IPS-NIHi7 (cell line): ENCODE measurements at regions not wholly inside any gene's neighbourhood (a gene's known extent, or its start where the extent isn't known, plus 50 kb on each side); places are given as distances from the start of the nearest gene placed in this dataset.
A peak's percentile ranks its signal among the peaks of the same experiment; 100 is the strongest.

Experiments used
- DNase-seq: peaks from one replicate; pipeline ENCODE4 v3.0.0; 2012; ENCODE audit warnings: mixed read lengths; ENCODE audit errors: extremely low spot score

DNA sequence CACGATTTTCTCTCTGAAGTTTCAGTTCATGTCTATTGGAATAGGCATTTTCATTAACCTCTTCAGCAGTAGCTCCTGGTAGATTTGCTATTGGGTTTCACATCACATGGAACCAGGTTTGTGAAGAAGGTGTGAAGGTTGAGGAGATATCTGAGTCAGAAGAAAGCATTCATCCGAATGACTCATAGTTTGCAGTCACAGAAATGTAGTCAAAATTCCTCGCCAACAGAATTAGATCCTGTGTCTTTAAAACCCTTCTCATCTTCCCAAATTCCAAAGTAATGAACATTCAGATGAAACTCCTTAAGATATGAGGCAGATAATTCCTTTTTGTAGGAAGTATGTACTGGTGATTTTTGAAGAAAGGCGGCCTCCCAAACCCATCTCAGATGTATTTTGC is 125.0 kb upstream of the LARGE1 start:
- no peak for DNase-seq

DNA sequence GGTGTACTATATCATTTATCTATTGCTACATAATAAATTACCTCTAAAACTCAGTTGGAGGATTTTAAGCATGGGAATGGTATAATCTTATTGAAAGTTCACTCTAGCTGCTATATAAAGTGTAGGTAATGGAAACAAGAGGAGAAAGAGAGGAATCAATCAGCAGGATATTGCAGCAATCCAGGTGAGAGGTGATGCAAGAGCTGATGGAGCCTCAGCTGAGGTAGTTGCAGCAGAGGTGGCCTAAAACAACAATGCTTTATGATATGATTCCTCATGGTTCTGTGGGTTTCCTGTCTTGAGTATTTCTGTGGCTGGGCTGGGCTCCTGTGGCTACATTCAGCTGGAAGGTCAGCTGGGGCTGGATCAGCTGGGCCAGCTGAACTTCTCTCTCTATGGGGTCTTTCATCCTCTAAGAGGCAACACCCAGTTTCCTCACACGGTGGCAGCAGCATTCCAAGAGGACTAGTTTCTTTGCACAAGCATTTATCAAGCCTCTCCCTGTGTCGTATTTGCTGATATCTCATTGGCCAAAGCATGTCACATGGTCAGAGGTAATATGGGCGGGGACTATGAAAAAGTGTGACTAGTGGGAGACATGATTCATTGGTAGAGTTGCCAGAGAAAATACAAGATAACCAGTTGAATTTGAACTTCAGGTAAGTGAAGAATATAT is 135.4 kb upstream of the LARGE1 start:
- DNase-seq = peak; percentile 88

DNA sequence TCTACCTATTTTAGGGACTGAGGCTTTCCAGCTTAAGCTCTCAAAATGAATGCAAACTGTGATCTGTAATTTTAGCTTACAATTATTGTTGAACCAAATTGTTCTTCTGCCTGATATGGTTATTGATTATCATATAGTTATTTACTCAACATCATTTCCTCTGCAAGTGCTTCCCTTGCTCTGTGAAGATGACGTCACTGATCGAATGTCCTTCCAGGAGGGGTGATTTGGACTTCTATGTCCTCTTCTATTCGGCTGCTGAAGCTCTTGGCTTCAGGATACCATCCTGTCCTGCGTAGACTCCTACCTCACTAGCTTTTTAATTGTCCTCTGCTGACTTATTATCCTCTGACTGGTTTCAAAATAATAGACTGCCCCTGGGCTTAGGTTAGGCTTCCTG is 137.4 kb upstream of the LARGE1 start:
- no peak for DNase-seq

DNA sequence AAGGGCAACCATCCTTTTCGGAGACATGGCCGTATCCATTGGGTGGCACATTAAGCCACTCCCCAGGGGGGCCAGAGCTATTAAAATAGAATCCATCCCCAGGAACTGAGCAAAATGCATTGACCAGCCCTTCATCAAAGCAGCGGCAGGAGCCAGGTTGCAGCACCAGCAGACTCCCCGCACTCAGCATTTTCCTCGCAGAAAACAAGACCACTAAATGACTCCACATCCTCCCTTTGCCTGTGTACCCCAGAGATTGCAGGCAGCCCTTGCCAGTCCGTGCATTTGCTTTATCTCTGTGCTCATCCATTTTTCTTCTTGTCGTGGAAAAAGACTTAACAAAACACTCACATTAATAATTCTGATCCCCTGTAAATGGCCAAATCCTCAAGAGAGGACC is 144.4 kb upstream of the LARGE1 start:
- no peak for DNase-seq

DNA sequence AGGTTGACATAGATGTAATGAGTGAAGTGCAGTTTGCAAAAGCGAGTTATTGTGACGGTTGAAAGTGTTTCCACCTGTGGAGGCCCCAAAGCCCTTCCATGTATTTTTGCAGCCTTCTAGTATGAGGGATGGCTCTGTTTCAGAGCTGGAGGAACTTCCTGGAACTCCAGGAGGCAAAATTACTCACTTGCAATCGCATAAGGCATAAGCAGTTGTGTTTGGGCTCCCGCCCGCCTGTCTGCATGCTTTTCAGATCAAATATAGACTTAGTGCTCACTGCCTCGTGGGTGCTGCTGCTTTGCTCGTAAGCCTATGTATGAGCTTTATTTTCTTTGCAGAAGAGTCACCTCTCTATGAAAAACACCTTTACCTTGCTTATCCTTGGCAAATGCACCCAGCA is 146.8 kb upstream of the LARGE1 start:
- no peak for DNase-seq

GRCh38 chr22:34068001-34068400 is 147.7 kb upstream of the LARGE1 start:
- no peak for DNase-seq

DNA sequence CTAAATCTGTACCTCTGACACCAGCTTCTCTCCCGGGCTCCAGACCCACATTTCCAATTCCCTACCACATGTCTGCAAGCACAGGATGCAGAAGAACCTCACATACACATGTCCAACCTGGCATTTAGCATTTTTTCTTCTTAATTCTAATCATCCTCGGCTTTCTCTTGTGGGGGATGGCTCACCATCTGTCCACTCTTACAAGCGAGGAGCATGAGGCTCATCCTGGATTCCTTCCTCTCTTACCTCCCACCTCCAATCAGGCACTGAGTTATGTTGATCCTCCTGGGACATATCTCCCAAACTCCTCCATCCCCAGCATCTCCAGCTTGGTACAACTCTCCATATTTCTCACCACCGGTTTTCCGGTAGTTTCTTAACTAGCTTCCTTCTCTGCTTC is 149.8 kb upstream of the LARGE1 start:
- no peak for DNase-seq

DNA sequence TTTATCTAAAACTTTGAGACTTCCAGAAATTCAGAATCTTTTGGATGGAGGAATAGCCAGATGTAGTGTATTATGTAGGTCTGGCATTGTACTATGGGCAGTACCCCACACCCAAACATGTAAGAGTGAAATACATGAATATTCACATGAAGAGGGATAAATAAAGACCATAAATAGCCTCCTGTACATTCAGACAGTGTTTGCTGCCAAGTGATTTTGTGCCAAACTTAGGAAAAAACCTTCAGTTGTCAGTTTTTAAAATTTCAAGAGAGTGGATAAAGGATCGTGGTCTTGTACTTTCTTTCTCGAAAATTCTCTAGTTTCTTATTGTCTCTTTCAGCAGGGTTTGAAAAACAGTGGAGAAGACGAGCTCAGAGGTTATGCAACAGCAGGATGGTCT is 150.3 kb upstream of the LARGE1 start:
- DNase-seq = no peak

DNA sequence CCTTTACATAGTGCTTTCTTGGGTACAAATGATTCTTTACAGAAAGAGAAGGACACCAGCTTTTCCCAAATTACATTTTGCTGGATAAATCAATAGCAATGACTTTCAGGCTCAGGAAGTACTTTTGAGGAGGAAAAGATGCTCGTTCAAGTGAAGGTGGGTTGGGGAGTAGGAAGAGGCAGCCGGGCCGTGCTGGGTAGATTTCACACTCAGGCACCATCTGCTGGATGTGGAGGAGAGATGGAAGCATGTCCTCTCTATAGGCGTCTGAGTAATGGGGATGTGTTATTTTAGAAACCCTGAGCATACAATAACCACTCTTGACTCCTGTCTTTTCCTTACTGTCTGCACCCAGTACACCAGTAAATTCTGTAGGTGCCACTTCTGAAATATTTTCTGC is 152.3 kb upstream of the LARGE1 start:
- no peak for DNase-seq

- DNase-seq = no peak
These were observed 160.2 kb upstream of the LARGE1 start for GRCh38 chr22:34080433-34080832.

DNA sequence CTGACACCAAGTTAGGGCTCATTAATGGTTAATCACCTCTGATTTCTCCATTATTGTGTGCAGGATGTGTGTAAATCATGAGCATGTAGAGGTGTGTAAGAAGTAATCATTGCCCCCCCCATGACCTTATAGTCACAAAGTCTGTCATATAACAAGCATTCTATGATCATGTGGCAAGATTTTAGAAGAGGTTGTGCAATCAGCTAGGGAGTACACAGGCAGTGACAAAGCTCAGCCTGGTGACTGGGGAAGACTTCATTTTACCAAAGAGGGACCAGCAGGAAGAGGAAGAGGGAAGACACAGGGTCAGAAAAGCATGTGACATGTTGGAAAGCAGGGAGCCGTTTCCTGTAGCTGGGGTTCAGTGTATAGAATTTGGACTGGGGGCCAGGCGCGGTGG is 176.5 kb upstream of the LARGE1 start:
- no peak for DNase-seq

GRCh38 chr22:34099278-34099677 is 179.0 kb upstream of the LARGE1 start:
- DNase-seq = no peak

DNA sequence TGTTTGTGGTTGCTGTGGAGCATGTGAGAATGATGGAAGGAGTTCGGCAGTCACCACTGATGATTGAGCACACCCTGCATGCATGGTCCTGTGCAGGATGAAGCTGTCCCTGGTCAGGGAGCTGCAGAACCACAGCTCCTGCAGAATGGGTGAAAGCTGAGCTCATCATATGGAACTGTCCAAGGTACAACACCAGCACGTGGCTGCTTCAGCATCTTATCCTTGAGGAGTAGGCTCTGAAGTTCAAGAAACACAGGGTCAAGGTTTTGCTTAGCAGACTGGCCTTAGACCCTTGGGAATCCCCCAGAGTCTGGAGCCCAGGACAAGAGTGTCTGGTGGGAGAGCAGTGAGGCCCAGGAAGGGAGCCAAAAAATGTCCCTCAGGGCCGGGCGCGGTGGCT is 182.4 kb upstream of the LARGE1 start:
- peak; percentile 48 for DNase-seq

GRCh38 chr22:34105461-34106062 is 185.3 kb upstream of the LARGE1 start:
- DNase-seq = peak; percentile 86

DNA sequence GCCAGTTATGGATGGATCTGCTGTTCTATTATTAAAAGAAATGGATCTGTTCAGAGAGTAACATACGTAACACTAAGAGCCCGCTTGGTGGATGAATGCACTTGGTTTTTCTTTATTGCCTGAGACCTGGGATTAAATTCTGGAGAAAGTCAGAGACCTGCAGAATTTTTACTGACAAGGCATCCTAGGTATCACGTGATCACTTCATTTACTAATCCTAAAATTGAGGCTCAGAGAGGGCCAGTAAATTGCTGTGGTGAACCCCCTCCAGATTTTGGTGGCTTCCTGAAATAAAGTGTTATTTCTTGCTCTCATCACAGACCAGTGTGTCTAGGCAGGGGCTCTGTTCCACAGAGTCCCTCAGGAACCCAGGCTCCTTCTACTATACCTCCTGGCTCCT is 187.9 kb upstream of the LARGE1 start:
- DNase-seq = no peak

GRCh38 chr22:34111210-34111824 is 191.0 kb upstream of the LARGE1 start:
- DNase-seq = peak; percentile 78

GRCh38 chr22:34113381-34113780 is 193.1 kb upstream of the LARGE1 start:
- no peak for DNase-seq

DNA sequence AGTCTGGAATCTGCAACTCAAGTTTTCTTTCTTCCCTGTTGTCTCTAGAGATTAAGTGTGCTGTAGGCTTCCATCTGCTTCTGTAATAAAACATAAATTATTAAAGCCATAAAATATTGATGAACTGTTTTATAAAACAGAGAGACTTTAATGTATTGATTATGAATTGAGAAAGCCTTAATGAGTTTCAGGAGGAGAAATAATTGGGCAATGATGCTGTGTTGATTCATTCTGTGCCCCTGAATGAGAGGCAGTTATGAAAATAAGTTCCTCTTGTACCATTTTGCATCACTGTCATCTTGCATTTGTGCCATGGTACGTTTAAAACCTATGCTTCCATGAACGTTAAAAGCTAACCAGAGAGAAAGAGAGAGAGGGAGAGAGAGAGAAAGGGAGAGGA is 194.1 kb upstream of the LARGE1 start:
- DNase-seq = no peak

- DNase-seq = no peak
These were observed 195.4 kb upstream of the LARGE1 start for GRCh38 chr22:34115722-34116121.

DNA sequence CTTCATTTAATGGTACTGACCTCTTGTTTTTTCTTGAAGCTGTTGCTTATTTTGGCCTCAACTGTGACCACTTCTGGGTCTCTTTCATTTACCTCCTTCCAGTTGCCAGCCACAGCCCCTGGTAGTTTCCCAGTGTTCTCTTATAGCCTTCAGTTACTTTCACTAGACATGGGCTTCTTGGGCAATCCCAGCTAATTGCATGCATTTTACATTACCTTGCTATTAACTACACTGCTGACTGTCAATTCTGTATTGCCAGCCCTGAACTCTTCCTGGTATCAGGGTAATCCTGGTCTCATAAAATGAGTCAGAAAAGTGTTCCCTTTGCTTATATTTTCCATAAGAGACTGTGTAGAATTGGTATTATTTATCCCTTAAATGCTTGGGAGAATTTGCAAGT is 195.8 kb upstream of the LARGE1 start:
- DNase-seq = no peak

- DNase-seq = no peak
These were observed 201.8 kb upstream of the LARGE1 start for GRCh38 chr22:34122042-34122441.

DNA sequence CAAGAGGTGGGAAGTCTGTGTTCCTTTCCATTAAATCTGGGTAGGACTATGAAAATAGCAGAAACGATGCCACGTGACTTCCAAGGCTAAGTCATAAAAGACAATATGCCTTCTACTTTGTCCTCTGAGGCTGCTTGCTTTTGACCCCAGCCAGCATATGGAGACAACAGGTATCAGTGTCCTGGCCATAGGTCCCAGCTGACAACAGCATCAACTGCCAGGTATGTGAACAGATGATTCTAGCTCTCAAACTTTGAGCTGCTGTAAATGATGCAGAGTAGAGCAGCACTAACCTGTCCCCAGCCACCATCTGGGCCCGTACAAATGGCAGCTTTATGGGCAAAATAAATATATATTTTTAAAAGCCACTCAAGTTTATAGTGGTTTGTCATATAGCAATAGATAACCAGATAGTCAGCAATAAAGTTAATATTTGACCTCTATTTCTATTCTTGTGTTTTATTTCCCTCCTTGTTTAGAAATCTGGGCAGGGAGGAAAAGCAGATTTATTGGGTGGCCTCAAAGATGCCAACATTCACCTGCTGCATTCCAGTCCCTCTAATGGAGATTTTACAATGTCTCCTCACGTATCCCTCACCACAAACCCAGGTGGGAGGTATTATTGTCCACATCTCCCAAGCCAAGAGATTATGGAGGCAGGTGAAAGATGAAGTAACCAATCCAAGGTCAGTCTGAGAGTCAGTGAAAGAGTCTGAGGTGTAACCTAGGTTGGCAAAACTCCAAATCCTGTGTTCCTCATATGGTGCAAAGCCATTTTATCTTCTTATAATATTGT is 209.6 kb upstream of the LARGE1 start:
- no peak for DNase-seq

GRCh38 chr22:34135749-34136148 is 215.5 kb upstream of the LARGE1 start:
- DNase-seq = no peak
